Stomach (tissue), 4 donors: ENCODE measurements at regions not wholly inside any gene's neighbourhood (a gene's known extent, or its start where the extent isn't known, plus 50 kb on each side); places are given as distances from the start of the nearest gene placed in this dataset.

Source experiments
- EP300 ChIP-seq: sonication (generic); formaldehyde crosslinking; IDR thresholded peaks from one replicate; pipeline ENCODE4 v1.6.1; 2017; ENCODE audit warnings: antibody characterized with exemption
- POLR2A ChIP-seq, 4 donors: fragments of 450-650 bp; IDR thresholded peaks; one replicate each; pipeline ENCODE4 v1.6.1; 2016; ENCODE audit warnings: antibody characterized with exemption in 4 of 4, control low read depth in 2 of 4, mild to moderate bottlenecking in 1 of 4, moderate library complexity in 1 of 4
- POLR2AphosphoS5 ChIP-seq, 3 donors: sonication (generic); formaldehyde crosslinking; IDR thresholded peaks; one replicate each; pipeline ENCODE4 v1.6.1; 2016; ENCODE audit warnings: antibody characterized with exemption in 3 of 3
- TF ChIP-seq, protein P1 (sequence below), 7 experiments: fragments of 450-650 bp in 4 of 7; fragments of 200-600 bp in 3 of 7; sonication (generic) in 3 of 7; IDR thresholded peaks; one replicate each; pipeline ENCODE4 v1.5.1; 2016 to 2019; ENCODE audit warnings: antibody characterized with exemption in 7 of 7, control low read depth in 2 of 7, mild to moderate bottlenecking in 1 of 7

DNA sequence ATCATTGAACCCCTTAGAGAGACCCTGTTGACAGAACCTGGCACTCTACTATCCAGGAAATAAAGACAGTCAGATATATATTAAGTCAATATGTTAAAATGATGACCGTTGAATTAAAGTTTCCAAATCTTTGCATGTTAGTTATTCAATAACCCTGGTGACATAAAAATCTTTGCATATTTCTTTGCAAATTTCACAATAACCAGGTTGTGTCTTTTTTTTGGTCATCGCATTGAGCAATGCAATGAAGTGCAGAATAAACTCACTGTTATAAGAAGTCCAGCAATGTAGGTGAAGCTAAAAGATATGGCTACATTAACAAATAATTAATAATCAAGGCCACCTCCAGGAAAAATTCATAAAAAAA, 596.9 kb downstream of the NYAP2 start:
- TF ChIP-seq, protein P1, sequence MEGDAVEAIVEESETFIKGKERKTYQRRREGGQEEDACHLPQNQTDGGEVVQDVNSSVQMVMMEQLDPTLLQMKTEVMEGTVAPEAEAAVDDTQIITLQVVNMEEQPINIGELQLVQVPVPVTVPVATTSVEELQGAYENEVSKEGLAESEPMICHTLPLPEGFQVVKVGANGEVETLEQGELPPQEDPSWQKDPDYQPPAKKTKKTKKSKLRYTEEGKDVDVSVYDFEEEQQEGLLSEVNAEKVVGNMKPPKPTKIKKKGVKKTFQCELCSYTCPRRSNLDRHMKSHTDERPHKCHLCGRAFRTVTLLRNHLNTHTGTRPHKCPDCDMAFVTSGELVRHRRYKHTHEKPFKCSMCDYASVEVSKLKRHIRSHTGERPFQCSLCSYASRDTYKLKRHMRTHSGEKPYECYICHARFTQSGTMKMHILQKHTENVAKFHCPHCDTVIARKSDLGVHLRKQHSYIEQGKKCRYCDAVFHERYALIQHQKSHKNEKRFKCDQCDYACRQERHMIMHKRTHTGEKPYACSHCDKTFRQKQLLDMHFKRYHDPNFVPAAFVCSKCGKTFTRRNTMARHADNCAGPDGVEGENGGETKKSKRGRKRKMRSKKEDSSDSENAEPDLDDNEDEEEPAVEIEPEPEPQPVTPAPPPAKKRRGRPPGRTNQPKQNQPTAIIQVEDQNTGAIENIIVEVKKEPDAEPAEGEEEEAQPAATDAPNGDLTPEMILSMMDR (IDR thresholded peaks at IDR 0.05), result no peak
- TF ChIP-seq POLR2AphosphoS5 (IDR thresholded peaks at IDR 0.05) (no peak), POLR2A (IDR thresholded peaks at IDR 0.05) (no peak), EP300 (no peak)
